ENCODE measurements at regions not wholly inside any gene's neighbourhood (a gene's known extent, or its start where the extent isn't known, plus 50 kb on each side); places are given as distances from the start of the nearest gene placed in this dataset.

DNA sequence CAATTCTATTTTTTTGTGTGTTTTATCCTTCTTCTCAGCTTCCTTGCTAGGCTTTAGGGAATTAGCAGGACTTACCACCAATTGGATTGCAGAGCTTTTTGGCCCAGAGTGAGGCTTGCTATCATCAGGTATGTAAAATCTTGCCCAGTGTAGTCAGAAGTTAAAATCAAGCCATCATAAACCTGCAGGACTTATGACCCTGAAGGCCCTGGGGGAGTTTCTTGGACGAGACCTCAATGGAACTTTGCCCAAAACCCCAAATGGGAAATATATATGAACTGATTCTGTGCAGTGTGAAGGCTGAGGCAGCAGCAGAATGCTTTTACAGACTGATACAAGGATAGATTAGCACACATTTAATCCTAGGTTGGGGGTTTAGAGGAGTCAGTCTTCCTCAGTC lies 287.0 kb downstream of the SH3GL2 start:
- no peaks in the 10 kb centered on the region for H3K36me3 ChIP-seq (replicated peaks in 1 of 2; ENCODE audit: control insufficient read depth in 1 of 2, insufficient read depth in 2 of 2, low read length in 2 of 2)
- H3K4me1 ChIP-seq (ENCODE audit: insufficient read depth, low read length), result no peaks in the 10 kb centered on the region
- no peak for DNase-seq (ENCODE audit: low spot score)
- FAIRE-seq, result no peak
- no peak overlapping the region for H3K4me3 ChIP-seq (replicated peaks in 1 of 3; ENCODE audit: insufficient read depth in 1 of 3, low read depth in 2 of 3, low read length in 3 of 3)
- no peak overlapping the region for H3K9ac ChIP-seq (ENCODE audit: insufficient read depth, low read depth, low read length)
- H2AFZ ChIP-seq (ENCODE audit: low read length), result no peak overlapping the region
- 0% methylated on average over 1 of the region's 1 CpG for WGBS (ENCODE audit: low lambda C conversion rate)
- TF ChIP-seq NFKBIZ (CRISPR knock-in tag; IDR thresholded peaks at IDR 0.05) (no peak), ZNF513 (CRISPR knock-in tag; conservative IDR thresholded peaks at IDR 0.05) (no peak), CHD4 (IDR thresholded peaks at IDR 0.05; ENCODE audit: borderline replicate concordance, low read length) (no peak), TOE1 (CRISPR knock-in tag; IDR thresholded peaks at IDR 0.05) (no peak), SMAD9 (CRISPR knock-in tag; IDR thresholded peaks at IDR 0.05) (no peak), BHLHE40 (IDR thresholded peaks at IDR 0.05; ENCODE audit: low read length) (no peak), TOPORS (CRISPR knock-in tag; IDR thresholded peaks at IDR 0.05) (no peak), CREB1 (IDR thresholded peaks at IDR 0.05) (no peak), CREB1 (CRISPR knock-in tag; IDR thresholded peaks at IDR 0.05) (no peak), SKI (IDR thresholded peaks at IDR 0.05; ENCODE audit: partially characterized antibody) (no peak), ZNF12 (CRISPR knock-in tag; IDR thresholded peaks at IDR 0.05) (no peak), PCBP1 (IDR thresholded peaks at IDR 0.05; ENCODE audit: borderline replicate concordance, low read depth, low read length) (no peak), PCBP2 (optimal IDR thresholded peaks at IDR 0.05; ENCODE audit: low read depth, low read length, poor library complexity, severe bottlenecking) (no peak), BRD4 (CRISPR knock-in tag; IDR thresholded peaks at IDR 0.05) (no peak)
- TF ChIP-seq, protein P1, sequence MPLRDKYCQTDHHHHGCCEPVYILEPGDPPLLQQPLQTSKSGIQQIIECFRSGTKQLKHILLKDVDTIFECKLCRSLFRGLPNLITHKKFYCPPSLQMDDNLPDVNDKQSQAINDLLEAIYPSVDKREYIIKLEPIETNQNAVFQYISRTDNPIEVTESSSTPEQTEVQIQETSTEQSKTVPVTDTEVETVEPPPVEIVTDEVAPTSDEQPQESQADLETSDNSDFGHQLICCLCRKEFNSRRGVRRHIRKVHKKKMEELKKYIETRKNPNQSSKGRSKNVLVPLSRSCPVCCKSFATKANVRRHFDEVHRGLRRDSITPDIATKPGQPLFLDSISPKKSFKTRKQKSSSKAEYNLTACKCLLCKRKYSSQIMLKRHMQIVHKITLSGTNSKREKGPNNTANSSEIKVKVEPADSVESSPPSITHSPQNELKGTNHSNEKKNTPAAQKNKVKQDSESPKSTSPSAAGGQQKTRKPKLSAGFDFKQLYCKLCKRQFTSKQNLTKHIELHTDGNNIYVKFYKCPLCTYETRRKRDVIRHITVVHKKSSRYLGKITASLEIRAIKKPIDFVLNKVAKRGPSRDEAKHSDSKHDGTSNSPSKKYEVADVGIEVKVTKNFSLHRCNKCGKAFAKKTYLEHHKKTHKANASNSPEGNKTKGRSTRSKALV (CRISPR knock-in tag; IDR thresholded peaks at IDR 0.05), result no peak
- TF ChIP-seq, protein P2, sequence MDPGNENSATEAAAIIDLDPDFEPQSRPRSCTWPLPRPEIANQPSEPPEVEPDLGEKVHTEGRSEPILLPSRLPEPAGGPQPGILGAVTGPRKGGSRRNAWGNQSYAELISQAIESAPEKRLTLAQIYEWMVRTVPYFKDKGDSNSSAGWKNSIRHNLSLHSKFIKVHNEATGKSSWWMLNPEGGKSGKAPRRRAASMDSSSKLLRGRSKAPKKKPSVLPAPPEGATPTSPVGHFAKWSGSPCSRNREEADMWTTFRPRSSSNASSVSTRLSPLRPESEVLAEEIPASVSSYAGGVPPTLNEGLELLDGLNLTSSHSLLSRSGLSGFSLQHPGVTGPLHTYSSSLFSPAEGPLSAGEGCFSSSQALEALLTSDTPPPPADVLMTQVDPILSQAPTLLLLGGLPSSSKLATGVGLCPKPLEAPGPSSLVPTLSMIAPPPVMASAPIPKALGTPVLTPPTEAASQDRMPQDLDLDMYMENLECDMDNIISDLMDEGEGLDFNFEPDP (CRISPR knock-in tag; conservative IDR thresholded peaks at IDR 0.05), result no peak
- no peak overlapping the region for H3K27ac ChIP-seq (ENCODE audit: extremely low read length, insufficient read depth, low read length)
- in situ Hi-C loops (cut with HindIII; ENCODE audit: extremely low pct_ligation_motif_present, low pct_unique_long_range_greater_than_20kb), result no loop called here
- H4K20me1 ChIP-seq (ENCODE audit: insufficient read depth, low read length), result no peaks in the 10 kb centered on the region
- H3K4me2 ChIP-seq (ENCODE audit: low read depth, low read length), result no peak overlapping the region
- intact Hi-C loops (cut with micrococcal nuclease; ENCODE audit: unreplicated experiment), result no loop called here
- no TSS peak for BruUV-seq (replicated peaks)
- CTCF ChIA-PET (ENCODE audit: low intra/inter-chr PET ratio, low total read pairs), result no interaction called here
- no peaks in the 10 kb centered on the region for H3K27me3 ChIP-seq (ENCODE audit: control insufficient read depth in 1 of 2, insufficient read depth in 2 of 2, low read length in 2 of 2)
- peaks cover 9% of the 10 kb centered on the region; the same call in 1 of the 2 replicates for H3K9me3 ChIP-seq (ENCODE audit: low read length)
- ATAC-seq, result no peak
- POLR2A ChIA-PET, result no interaction called here
- H3K79me2 ChIP-seq (ENCODE audit: insufficient read depth, low read length), result no peaks in the 10 kb centered on the region

Measured in HepG2 (cell line).